Posterior vena cava (tissue), 2 donors: ENCODE measurements at regions not wholly inside any gene's neighbourhood (a gene's known extent, or its start where the extent isn't known, plus 50 kb on each side); places are given as distances from the start of the nearest gene placed in this dataset.
"Not testable (repeated sequence)": the region's sequence is repeated elsewhere in the genome, so short reads cannot be mapped to it uniquely, and the experiment has no call there.

ENCODE experiments used
- DNase-seq: peaks from one replicate; pipeline ENCODE4 v3.0.0-alpha.2; 2020; ENCODE audit warnings: low spot score
- intact Hi-C, 2 donors: fragments of 100-400 bp; cut with DNase I; formaldehyde crosslinking; loops; one replicate each; pipeline versions ENCODE4 v1.14.1 to v1.14.2; 2022 to 2023
- donor health status: DM: yes; HTN: yes; CAD: no.
- donor health status: DM: yes; HTN: yes; CAD: no.

DNA sequence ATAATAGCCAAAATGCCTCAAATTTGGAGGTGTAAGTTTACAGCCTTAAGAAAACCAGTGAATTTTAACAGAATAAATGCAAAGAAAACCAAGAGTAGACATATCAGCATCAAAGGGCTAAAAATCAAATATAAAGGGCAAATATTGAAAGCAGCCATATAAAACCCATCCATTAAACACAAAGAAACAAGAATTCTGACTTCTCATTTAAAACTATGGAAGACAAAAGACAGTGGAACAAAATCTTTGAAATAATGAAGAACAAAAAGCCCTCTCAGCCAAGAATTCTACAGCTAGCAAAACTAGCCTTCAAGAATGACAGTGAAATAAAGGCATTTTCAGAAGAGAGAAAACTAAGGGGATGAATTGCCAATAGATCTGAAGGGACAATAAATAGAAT, 91.3 kb upstream of the FST start:
- DNase-seq, result no peak
- intact Hi-C loops, result no loop called here

DNA sequence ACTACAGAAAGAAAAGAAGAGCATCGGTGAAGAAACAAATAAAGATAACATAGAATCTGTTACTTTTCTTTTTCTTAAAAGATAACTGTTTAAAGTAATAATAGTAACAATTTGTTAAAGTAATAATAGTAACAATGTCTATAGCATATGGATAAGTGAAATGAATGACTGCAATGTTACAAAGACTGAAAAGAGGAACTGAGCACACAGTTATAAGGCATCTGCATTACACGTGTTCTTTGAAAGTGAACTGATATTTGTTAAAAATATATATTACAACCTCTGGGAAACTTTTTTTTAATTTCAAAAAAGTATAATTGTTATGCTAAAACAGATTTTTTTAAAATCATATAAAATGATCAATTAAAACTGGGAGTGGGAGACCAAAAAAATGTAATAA, 88.4 kb upstream of the FST start:
- intact Hi-C loops, result no loop called here
- no peak for DNase-seq

DNA sequence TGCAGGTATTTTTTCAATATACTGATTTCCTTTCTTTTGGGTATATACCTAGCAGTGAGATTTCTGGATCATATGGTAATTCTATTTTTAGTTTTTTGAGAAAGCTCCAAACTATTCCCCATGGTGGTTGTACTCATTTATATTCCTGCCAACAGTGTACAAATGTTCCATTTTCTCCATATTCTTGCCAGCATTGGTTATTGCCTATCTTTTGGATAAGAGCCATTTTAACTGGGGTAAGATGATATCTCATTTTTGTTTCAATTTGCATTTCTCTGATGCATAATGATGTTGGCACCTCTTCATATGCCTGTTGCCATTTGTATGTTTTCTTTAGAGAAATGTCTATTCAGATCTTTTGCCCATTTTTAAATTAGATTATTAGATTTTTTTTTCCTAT, 85.6 kb upstream of the FST start:
- no peak for DNase-seq
- intact Hi-C loops, result no loop called here

DNA sequence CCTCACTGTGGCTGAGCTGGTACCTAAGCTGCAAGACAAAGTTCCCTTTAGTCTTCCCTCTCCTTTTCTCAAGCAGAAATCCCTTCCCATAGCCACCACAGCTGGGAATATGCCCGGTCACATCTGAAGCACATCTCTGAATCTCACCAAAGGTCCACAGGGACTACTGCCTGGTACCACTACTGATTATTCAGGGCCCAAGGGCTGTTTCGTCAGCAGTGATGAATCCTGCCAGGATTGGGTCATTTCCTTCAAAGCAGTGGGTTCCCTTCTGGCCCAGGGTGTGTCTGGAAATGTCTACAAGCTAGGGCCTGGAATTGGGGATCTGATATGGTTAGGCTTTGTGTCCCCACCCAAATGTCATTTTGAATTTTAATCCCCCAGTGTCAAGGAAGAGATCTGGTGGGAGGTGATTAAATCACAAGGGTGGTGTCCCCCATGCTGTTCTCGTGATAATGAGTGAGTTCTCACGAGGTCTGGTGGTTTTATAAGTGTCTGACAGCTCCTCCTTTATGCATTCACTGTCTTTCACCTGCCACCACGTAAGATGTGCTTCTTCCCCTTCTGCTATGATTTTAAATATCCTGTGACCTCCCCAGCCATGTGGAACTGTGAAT, 83.2 kb upstream of the FST start:
- DNase-seq, result no peak
- intact Hi-C loops, result no loop called here

DNA sequence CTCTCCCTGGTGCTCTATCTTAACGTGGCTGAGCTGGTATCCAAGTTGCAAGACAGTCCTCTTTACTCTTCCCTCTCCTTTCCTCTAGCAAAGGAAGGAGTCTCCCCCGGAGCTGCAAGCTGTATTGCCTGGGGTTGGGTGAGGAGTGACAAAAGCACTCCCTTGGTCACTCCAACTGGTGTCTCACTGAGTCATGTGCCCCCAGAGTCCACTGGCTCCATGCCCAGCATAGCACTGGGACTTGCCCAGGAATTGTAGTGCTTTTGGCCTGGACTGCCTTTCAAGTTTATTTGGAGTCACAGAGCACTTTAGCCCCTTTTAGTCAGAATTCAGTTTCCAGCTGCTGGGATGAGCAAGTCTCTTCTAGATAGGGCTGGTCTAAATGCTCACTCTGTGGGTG, 82.6 kb upstream of the FST start:
- intact Hi-C loops, result no loop called here
- peak; percentile 84 for DNase-seq

DNA sequence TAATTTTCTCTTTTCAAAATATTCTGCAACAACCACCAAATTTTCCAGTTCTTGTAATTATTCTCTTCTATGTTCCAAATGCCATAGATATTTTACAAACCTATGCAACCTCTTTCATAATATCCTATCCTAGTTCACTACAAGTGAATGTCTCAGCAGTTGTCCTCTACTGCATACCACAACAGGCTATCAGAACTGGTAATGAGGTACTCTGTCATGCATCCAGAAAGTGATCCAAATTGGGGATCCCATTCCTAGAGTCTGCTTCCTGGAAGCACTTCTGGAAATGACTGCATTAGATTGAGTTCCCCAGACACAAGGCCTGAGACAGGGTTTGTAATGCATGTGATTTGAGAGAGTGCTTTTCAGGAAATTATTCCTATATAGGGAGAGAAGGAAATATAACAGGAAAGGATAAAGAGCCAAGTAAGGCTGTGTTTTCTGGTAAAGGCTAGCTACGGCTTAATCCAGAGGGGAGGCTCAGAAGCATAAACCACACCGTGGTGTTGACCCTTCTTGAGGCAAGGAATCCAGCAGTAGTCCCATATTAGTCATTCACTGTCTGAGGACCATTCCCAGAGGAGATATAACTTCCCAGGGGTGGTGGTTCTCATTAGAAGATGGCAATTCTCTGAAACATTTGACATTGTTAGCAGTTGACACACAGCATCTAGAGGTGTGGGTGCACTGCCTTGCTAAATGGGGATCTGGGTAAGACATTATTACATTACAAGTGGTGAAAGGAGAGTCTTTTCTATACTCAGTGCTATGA, 80.3 kb upstream of the FST start:
- no peak for DNase-seq
- intact Hi-C loops, result no loop called here

DNA sequence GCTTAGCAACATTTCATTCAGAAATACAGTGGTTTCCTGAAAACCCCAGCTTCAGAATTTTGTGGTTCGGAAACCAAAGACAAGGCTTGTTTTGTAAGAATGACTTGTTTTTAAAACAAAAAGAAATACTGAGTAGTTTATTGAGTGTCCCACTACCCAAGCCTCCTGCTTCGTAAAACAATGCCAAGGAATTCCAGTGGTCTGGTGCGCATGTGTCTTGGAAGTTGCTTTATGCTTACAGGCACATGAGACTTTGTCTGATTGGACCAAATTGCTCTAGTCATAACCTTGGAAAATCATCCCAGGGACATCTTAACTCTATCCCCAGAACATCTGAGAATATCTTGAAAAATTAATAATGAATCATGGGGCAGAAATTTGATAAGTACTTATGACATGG, 77.1 kb upstream of the FST start:
- DNase-seq, result no peak
- intact Hi-C loops, result no loop called here

DNA sequence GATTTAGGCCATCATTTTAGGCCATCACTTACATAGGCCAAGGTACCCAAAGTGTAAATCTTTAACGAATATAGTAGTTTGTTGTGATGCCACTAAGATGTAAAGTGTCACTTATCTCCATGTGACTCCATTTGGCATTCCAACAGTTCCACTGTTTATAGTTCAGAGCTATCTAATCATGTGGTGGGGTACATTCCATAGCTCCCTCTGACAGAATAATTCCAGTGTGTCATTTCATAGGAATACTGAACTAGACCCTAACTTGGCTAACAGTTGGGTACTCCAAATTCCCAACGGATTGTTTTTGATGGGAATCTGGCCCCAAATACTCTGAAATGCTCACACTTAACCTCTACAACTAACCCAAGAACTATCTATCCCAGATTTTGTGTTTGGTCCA, 76.7 kb upstream of the FST start:
- intact Hi-C loops, result no loop called here
- DNase-seq, result no peak

DNA sequence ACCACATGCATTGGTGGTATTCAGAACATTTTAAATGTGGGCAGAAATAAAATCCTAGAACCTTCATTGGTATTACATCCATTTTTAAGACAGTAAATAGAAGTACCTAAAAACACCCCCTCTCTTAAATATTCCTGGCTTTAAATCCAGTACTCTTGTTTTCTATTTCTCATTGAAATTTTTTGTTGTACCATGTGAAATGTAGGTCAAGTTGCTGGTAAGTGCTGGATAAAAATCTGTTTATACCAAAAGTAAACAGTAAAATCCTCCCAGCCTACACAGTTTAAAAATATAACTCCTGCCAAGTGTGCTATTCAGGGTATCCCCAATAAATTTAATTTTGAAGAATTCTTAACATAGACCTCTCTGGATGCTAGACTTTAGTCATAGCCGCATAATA, 75.0 kb upstream of the FST start:
- intact Hi-C loops, result no loop called here
- no peak for DNase-seq

DNA sequence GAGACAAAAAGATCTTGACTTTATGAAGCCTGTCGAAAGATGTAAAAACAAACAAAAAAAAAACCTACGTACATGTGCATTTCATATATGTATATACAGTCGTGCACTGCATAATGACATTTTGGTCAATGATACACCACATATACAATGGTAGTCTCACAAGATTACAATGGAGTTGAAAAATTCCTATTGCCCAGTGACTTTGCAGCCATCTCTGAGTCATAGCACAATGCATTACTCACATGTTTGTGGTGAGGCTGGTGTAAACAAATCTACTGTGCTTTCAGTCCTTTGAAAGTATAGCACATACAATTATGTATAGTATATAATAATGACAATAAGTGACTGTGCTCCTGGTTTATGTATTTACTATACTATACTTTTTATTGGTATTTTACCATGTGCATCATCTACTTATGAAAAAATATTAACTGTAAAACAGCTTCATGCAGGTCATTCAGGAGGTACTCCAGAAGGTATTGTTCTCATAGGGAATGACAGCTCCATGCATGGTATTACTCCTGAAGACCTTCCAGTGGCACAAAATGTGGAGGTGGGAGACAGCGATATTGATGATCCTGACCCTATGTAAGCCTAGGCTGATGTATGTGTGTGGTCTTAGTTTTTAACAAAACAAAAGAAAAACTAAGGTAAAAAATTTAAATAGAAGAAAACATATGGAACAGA, 73.7 kb upstream of the FST start:
- intact Hi-C loops, result no loop called here
- no peak for DNase-seq

DNA sequence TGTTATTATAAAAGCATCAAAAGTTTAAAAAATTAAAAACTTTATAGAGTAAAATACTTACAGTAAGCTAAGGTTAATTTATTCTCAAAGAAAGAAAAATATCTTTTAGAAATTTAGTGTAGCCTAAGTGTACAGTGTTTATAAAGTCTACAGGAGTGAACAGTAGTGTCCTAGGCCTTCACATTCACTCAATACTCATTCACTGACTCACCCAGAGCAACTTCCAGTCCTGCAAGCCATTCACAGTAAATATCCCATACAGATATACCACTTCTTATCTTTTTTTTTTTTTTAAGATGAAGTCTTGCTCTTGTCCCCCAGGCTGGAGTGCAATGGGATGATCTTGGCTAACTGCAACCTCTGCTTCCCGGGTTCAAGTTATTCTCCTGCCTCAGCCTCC, 73.1 kb upstream of the FST start:
- no peak for DNase-seq
- intact Hi-C loops, result no loop called here

DNA sequence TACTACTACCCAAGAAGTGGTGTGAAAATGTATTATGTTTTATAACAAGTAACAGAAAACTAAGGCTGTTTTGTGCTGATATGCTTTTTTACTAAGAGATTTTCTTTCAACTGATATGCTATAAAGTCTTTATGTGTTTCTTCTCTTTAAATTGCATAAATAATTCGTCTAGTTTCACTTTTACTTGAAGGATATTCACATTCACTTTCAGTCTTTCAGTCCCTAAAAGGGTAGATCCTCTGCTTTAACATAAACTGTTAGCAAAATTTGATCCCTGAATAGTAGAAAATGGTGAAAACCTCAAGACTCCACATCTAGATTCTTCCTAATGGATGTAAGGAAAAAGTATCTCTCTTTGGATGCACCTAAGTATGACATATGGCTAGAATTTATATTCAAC, 69.0 kb upstream of the FST start:
- no peak for DNase-seq
- intact Hi-C loops, result no loop called here

DNA sequence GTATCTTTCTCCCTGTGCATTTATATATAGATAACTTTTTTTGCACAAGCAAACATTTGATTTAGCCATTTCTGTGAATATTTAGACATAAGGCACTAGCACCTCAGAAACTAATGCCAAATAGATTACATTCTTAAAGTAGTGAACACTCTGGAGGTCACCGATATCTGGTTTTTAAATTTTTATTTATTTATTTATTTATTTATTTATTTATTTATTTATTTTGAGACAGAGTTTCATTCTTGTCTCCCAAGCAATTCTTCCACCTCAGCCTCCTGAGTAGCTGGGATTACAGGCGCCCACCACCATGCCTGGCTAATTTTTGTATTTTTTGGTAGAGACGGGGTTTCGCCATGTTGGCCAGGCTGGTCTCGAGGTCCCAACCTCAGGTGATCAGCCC, 67.9 kb upstream of the FST start:
- intact Hi-C loops, result not testable (repeated sequence)

DNA sequence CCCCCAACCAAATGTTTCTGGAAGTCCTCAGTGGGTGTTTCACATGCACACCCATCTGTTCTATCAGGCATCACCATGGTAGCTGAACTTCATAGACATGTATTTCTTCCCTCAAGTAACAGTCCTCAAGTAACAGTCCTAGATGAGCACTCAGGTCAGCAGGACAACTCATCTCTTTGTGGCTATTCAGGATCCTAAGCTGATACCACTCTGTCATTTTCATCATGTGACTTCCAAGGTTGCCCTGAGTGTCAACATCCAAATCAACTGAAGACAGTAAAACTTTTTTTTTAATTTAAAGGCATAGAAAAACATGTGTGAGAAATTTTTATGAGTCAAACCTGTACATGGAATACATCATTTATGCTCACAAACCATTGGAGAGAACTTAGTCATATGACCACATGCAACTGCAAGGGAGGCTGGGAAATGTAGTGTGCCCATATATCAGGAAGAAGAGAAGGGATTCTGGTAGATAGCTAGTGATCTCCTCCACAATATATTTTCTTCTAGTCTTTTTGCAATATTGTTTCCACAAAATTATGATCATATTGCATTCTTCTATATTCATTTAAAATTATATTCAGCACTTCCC, 64.2 kb upstream of the FST start:
- intact Hi-C loops, result no loop called here
- no peak for DNase-seq

More for the DNA sequence above, 67.9 kb upstream of the FST start:
- DNase-seq, result not testable (repeated sequence)

DNA sequence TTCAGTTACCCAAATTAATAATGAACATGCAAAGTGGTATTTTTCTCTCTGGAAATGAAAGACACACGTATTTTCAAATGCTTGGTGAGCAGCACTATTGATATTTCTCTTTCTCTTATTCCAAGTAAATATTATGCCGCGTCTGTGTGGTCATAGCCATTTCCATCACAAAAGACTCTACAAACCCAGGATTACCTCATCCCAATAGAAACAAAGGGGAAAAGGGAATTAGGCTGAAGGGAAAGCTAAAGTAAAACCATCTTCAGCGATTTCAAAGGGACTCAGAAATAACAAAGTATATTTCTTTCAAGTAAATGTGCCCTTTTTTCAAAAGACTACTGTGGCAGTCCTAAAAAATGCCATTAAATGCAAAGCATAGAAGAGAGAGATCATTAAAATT, 62.0 kb upstream of the FST start:
- DNase-seq, result no peak
- intact Hi-C loops, result no loop called here

DNA sequence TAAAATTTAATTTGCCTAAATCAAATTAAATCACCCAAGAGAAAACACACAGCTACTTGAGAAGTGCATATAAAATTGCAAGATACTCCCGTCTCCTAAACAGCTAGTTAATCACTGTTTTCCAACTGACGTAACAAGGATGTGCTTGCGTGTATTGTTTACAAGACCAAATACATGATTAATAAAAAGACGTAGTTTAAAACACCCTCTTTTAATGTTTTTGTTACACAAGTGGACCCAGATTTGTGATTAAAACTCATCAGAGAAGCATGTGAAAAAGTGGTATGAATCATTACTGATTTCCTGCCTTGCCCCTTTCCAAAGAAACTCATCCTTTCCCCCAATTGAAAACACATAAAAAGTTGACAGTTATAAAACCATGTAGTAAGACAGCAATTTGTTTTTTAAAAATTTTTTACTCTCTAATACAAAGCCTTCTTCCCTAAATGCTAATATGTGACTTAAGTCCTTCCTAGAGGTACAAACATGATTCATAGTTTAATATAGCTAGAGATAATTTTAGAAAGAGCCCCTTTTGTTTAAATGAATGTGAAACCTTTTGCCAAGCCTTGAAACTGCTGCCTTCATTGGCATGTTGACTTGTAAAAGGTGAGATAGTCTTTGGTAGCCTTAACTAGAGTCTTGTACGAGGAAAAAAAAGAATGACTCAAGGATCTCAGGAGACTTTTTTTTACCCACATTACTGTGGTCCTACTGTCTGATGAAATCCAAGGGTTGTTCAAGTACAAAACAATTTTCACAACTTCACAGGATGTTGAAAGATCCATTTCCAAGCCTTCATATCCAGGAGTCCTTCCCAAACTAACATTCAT, 61.4 kb upstream of the FST start:
- intact Hi-C loops, result no loop called here
- no peak for DNase-seq

DNA sequence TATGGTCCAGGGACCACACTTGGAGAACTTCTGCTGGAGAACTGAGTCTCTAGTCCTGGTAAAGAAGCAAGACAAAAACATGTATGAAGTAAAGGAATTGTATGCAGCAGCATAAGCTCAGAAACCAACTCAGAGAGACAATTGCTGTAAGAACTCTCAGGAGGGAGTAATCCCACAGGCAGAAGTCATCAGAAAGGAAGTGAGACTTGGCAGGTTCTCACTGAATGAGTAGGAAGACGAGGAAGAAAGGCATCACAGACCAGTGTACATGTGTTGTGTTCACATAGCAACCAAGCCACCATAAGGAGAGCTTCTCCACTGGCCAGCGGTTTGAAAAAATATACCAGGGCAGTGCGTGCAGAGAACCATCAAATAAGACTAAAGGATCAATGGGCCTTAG, 57.9 kb upstream of the FST start:
- intact Hi-C loops, result no loop called here

DNA sequence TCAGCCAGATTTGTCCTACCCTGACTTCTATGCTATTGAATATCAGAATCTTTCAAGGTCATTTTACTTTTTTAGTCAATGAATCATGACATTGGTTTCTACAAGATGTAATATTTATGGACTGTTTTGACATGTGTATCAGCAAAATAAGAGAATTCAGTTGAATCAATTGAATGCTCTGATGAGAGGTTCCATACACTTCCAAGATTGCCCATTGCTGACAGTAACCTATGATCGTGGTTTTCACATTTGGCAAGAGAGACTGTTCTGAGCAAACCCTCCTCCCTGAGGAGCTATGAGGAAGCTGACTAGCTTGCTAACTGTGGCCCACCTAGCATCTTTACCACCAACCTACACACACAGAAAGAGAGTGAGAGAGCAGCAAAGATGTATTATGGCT, 56.7 kb upstream of the FST start:
- intact Hi-C loops, result no loop called here
- DNase-seq, result no peak

More for the DNA sequence above, 57.9 kb upstream of the FST start:
- DNase-seq, result no peak

DNA sequence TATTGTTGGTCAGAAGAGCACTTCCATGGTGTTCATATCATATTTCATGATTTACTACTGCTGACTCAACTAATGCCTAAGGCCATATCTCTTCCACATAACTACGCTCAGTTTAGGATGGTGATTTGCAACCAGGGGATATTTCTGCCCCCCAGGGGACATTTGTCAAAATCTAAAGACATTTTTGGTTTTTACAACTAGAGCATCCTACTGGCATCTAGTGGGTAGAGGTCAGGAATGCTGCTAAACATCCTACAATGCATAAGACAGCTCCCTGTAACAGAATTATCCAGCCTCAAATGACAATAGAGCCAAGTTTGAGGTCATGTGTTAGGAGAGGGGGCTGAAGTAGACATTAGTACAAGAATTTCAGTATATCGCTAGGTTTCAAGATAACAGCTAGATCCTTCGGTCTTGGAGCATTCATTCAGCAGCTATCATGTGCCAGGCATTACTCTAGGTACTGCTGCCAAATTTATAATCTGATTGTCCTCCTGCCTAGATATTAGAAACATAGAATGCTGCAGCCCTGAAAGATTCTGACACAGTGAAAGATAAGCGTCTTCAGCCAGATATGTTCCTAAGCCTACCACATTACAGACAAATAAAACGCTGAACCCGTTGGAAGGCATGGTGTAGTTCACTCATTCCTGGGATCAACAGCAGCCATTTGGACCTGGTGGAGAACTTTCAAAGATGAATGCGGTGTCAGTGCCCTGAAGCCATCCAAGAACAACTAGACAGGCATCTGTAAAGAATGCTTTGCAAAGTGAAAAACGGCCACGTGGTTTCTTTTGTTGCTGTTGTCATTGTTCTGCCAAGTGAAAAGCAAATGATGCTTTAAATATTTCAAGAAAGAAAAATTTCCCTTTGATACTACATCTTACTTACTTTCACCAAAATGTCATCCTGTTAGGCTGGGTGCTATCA, 55.5 kb upstream of the FST start:
- intact Hi-C loops, result no loop called here
- DNase-seq, result no peak
